WTC11 (cell line): ENCODE measurements at regions not wholly inside any gene's neighbourhood (a gene's known extent, or its start where the extent isn't known, plus 50 kb on each side); places are given as distances from the start of the nearest gene placed in this dataset.

Experiments
- ATAC-seq: fragments of 200-7000 bp; cut with Tn5 transposase; 2 replicates; pipeline ENCODE4 v1.10.0; 2021; ENCODE audit warnings: mild to moderate bottlenecking, moderate library complexity
- CTCF ChIA-PET: fragments of 300-600 bp; sonication (Branson Sonifier 250); formaldehyde crosslinking; loops from one replicate; lab custom pipeline; 2021; ENCODE audit warnings: antibody characterized with exemption; lab: Charles Lee
- POLR2A ChIA-PET: fragments of 350-600 bp; sonication (Branson Sonifier 250); formaldehyde crosslinking; loops from one replicate; lab custom pipeline; 2021; ENCODE audit warnings: antibody characterized with exemption; lab: Charles Lee
- DNase-seq: peaks from one replicate; pipeline ENCODE4 v3.0.0; 2021; ENCODE audit warnings: low spot score
- H3K27ac Mint-ChIP-seq: 2 replicates; pipeline ENCODE4 v1.8.0; 2021; ENCODE audit warnings: mixed read lengths
- H3K27me3 Mint-ChIP-seq: 2 replicates; pipeline ENCODE4 v1.8.0; 2021; ENCODE audit warnings: low read depth, mild to moderate bottlenecking, moderate library complexity, mixed read lengths
- H3K36me3 Mint-ChIP-seq: 2 replicates; pipeline ENCODE4 v1.8.0; 2021; ENCODE audit warnings: mixed read lengths
- H3K4me1 Mint-ChIP-seq: 2 replicates; pipeline ENCODE4 v1.8.0; 2022; ENCODE audit warnings: mixed read lengths
- H3K4me3 Mint-ChIP-seq: 2 replicates; pipeline ENCODE4 v1.8.0; 2021; ENCODE audit warnings: mild to moderate bottlenecking, moderate library complexity, mixed read lengths
- H3K9me3 Mint-ChIP-seq: 2 replicates; pipeline ENCODE4 v1.8.0; 2021; ENCODE audit warnings: mixed read lengths
- ATF6 ChIP-seq: sonication (generic); formaldehyde crosslinking; IDR thresholded peaks from 2 replicates; pipeline ENCODE4 v1.8.1; 2023; ENCODE audit warnings: mild to moderate bottlenecking, missing genetic modification reagents
- FOXP1 ChIP-seq: sonication (generic); formaldehyde crosslinking; IDR thresholded peaks from 2 replicates; pipeline ENCODE4 v1.8.0; 2022; ENCODE audit warnings: missing genetic modification reagents, mild to moderate bottlenecking, moderate library complexity, borderline replicate concordance
- ZNF263 ChIP-seq: sonication (generic); formaldehyde crosslinking; IDR thresholded peaks from 2 replicates; pipeline ENCODE4 v1.8.1; 2022; ENCODE audit warnings: low read depth, mild to moderate bottlenecking, moderate library complexity, missing genetic modification reagents
- ZNF281 ChIP-seq: sonication (generic); formaldehyde crosslinking; IDR thresholded peaks from 2 replicates; pipeline ENCODE4 v1.8.0; 2023; ENCODE audit warnings: mild to moderate bottlenecking, missing genetic modification reagents
- ZNF425 ChIP-seq: fragments of 250-450 bp; sonication (Bioruptor Pico); conservative IDR thresholded peaks from 2 replicates; pipeline ENCODE4 v1.9.0; 2021; ENCODE audit warnings: mild to moderate bottlenecking
- ZNF532 ChIP-seq: fragments of 250-450 bp; sonication (Bioruptor Pico); IDR thresholded peaks from 2 replicates; pipeline ENCODE4 v1.9.0; 2021; ENCODE audit warnings: mild to moderate bottlenecking, borderline replicate concordance
- ZSCAN18 ChIP-seq: fragments of 250-450 bp; sonication (Bioruptor Pico); IDR thresholded peaks from 2 replicates; pipeline ENCODE4 v2.1.2; 2022; ENCODE audit warnings: mild to moderate bottlenecking, moderate library complexity

- POLR2A ChIA-PET = no interaction called here
- ATAC-seq = no peak
- H3K36me3 Mint-ChIP-seq = no peaks in the 10 kb centered on the region
These were observed 308.3 kb downstream of the KCNRG start for GRCh38 chr13:50323440-50324065.

More at GRCh38 chr13:50323440-50324065, 308.3 kb downstream of the KCNRG start:
- no peaks in the 10 kb centered on the region for H3K27me3 Mint-ChIP-seq
- H3K4me3 Mint-ChIP-seq = no peak overlapping the region
- no peak for TF ChIP-seq ZNF532 (CRISPR knock-in tag)
- no peak for TF ChIP-seq ZNF425 (CRISPR knock-in tag)
- no peak for TF ChIP-seq ATF6
- TF ChIP-seq ZNF281 (CRISPR knock-in tag) = no peak
- TF ChIP-seq ZNF263 (CRISPR knock-in tag) = no peak
- TF ChIP-seq FOXP1 (CRISPR knock-in tag) = no peak
- no peak for TF ChIP-seq ZSCAN18 (CRISPR knock-in tag)
- no peaks in the 10 kb centered on the region for H3K9me3 Mint-ChIP-seq
- DNase-seq = no peak
- CTCF ChIA-PET = no interaction called here
- peaks cover 3% of the 10 kb centered on the region; the same call in 1 of the 2 replicates for H3K4me1 Mint-ChIP-seq
- H3K27ac Mint-ChIP-seq = no peak overlapping the region
